BE2C (cell line): ENCODE measurements at regions not wholly inside any gene's neighbourhood (a gene's known extent, or its start where the extent isn't known, plus 50 kb on each side); places are given as distances from the start of the nearest gene placed in this dataset.

Experiments
- DNase-seq: peaks from one replicate; pipeline ENCODE4 v3.0.0-alpha.2; 2020
- H3K27me3 ChIP-seq: fragments of 250-450 bp; sonication (Bioruptor Pico); 2 replicates; pipeline ENCODE4 v1.5.1; 2020; ENCODE audit warnings: mild to moderate bottlenecking
- H3K36me3 ChIP-seq: fragments of 250-450 bp; sonication (Bioruptor Pico); 2 replicates; pipeline ENCODE4 v1.5.1; 2020; ENCODE audit warnings: mild to moderate bottlenecking
- H3K4me1 ChIP-seq: fragments of 250-450 bp; sonication (Bioruptor Pico); 2 replicates; pipeline ENCODE4 v1.5.1; 2020
- H3K4me3 ChIP-seq: 2 replicates; pipeline ENCODE4 v1.5.1; 2011; ENCODE audit warnings: low read depth, low read length
- H3K9me3 ChIP-seq: fragments of 250-450 bp; sonication (Bioruptor Pico); 2 replicates; pipeline ENCODE4 v1.5.1; 2020
- TF ChIP-seq, protein P1 (sequence below): IDR thresholded peaks from 2 replicates; pipeline ENCODE4 v1.5.1; 2012; ENCODE audit warnings: mild to moderate bottlenecking, low read depth, low read length

DNA sequence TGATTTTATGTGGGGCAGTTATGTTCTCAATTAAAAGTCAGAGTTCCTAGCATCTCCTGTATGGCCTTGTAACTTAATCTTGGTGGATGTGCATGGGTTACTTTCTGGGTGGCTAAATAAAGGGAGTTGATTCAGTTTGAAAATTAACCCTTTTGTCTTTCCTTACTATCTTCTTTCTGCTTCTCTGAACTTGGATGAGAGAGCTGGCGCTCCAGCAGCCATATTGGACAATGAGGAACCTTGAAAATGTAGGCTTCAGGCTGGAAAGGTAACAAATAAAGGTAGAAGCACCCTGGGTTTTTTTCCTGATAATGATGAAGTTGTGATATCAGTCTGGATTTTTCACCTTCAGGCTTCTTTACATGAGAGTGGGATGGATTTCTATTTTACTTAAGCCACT lies 714.1 kb upstream of the TMEM132C start:
- Histone ChIP-seq H3K36me3 (no peaks in the 10 kb centered on the region), H3K4me3 (no peak overlapping the region), H3K9me3 (no peaks in the 10 kb centered on the region), H3K27me3 (no peaks in the 10 kb centered on the region), H3K4me1 (no peaks in the 10 kb centered on the region)
- TF ChIP-seq, protein P1, sequence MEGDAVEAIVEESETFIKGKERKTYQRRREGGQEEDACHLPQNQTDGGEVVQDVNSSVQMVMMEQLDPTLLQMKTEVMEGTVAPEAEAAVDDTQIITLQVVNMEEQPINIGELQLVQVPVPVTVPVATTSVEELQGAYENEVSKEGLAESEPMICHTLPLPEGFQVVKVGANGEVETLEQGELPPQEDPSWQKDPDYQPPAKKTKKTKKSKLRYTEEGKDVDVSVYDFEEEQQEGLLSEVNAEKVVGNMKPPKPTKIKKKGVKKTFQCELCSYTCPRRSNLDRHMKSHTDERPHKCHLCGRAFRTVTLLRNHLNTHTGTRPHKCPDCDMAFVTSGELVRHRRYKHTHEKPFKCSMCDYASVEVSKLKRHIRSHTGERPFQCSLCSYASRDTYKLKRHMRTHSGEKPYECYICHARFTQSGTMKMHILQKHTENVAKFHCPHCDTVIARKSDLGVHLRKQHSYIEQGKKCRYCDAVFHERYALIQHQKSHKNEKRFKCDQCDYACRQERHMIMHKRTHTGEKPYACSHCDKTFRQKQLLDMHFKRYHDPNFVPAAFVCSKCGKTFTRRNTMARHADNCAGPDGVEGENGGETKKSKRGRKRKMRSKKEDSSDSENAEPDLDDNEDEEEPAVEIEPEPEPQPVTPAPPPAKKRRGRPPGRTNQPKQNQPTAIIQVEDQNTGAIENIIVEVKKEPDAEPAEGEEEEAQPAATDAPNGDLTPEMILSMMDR: no peak
- no peak for DNase-seq

DNA sequence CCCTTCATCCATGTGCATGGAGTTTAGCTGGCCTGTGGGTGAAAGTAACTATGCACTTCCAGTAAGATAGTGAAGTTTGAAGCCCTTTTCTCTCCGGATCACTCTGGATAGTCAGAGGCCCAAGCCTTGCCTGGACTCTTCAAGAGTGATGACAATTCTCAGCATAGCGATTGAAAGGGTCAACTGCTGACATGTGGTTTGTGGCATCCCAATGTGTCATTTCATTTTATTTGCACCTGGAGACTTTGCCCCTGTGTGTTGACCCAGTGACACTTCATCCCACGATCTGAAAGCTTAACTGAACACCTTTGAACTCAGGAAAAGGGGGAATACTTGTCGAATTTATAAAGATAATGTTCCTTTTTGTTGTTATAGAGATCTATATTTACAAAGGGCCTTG lies 711.9 kb upstream of the TMEM132C start:
- no peak for DNase-seq
- Histone ChIP-seq H3K4me1 (no peaks in the 10 kb centered on the region), H3K4me3 (no peak overlapping the region), H3K9me3 (no peaks in the 10 kb centered on the region), H3K27me3 (no peaks in the 10 kb centered on the region), H3K36me3 (no peaks in the 10 kb centered on the region)
- TF ChIP-seq, protein P1: no peak

DNA sequence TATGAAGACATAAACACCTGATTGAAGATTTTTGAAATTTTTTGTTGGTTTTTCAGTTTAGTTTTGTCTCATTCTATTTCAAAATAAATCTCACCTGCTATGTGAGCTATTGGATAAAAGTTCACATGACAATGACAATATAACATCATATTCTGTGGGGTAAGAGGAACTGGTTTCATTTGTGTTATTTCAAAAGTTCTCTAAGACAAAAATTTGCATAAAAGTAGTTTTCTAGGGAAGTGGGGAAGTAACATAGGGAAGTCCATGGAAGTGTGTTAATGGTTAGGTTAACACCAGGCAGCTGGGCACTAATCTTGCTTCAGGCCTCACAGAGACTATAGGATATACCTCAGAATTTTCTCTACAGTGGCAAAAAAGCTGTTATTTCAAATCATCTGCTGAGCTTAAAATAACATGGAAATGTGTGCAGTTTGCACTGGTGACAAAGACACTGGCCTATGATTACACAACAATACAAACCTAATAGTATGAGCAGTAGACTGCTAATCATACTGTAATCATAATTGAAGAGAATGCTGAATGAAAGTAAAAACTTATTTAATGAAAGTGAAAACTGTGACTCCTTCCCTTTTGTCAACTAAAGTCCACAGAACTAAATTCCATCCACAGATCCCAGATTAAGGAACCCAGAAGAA lies 710.6 kb upstream of the TMEM132C start:
- no peaks in the 10 kb centered on the region; the same call in 1 of the 2 replicates for H3K9me3 ChIP-seq
- TF ChIP-seq, protein P1: no peak
- DNase-seq: no peak

DNA sequence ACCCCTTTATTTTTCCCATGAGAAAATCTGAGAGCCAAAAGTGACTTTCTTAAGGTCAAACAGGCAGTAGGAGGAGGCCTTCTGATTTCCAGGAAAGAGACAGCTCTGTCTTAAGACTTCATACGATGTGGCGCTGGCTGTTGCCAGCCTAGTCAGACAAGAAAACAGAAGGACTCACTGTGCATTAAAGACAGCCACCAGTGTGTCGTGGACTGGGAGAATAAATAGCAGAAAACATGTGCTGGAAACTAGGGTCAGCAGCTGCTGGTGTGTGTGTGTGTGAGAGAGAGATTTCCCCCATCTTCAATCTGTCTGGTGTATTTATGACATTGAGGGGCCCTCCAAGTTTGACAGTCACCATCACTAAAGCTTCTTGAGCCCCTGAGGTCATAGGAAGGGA lies 708.6 kb upstream of the TMEM132C start:
- Histone ChIP-seq H3K4me3 (no peak overlapping the region), H3K4me1 (no peaks in the 10 kb centered on the region), H3K9me3 (no peaks in the 10 kb centered on the region; the same call in 1 of the 2 replicates), H3K27me3 (no peaks in the 10 kb centered on the region), H3K36me3 (no peaks in the 10 kb centered on the region)
- TF ChIP-seq, protein P1: no peak
- no peak for DNase-seq

More for the DNA sequence above, 710.6 kb upstream of the TMEM132C start:
- Histone ChIP-seq H3K4me1 (no peaks in the 10 kb centered on the region), H3K36me3 (no peaks in the 10 kb centered on the region), H3K4me3 (no peak overlapping the region), H3K27me3 (no peaks in the 10 kb centered on the region)

DNA sequence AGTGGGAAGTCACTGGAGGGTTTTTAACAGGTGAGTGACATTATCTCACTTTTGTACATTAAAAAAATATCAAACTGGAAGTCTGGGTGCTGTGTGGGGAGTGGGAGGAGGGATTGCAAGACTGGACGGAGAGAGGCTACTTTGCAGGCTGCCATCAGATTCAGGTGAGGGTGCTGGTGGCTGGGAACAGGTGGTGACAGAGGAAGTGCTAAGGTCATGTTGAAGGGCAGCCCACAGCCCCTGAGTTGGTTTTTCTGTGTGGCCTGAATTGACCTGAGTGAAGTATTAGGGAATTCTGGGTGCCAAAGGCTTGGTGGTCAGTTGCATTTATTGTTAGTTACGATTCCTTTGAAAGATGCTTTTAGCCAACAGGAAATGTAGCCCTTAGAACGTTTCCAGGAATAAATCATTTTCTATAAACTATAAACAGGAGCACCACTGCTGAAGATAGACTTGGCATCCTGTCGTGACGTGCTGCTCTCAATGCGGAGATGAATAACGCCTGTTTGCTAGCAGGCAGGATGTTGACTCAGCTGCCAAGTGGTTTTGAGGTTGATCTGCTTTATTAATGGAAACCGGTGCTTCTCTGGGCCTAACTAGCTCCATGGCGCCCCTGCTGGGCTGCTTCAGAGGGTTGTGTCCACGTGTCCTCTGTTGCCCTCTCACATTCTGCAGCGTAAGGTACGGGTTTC lies 707.5 kb upstream of the TMEM132C start:
- no peaks in the 10 kb centered on the region for H3K4me1 ChIP-seq
- no peaks in the 10 kb centered on the region for H3K27me3 ChIP-seq
- no peaks in the 10 kb centered on the region for H3K36me3 ChIP-seq
- TF ChIP-seq, protein P1: peak; percentile 19; the same call in 1 of the 2 replicates
- no peaks in the 10 kb centered on the region; the same call in 1 of the 2 replicates for H3K9me3 ChIP-seq
- no peak overlapping the region for H3K4me3 ChIP-seq
- DNase-seq: peak; percentile 11

DNA sequence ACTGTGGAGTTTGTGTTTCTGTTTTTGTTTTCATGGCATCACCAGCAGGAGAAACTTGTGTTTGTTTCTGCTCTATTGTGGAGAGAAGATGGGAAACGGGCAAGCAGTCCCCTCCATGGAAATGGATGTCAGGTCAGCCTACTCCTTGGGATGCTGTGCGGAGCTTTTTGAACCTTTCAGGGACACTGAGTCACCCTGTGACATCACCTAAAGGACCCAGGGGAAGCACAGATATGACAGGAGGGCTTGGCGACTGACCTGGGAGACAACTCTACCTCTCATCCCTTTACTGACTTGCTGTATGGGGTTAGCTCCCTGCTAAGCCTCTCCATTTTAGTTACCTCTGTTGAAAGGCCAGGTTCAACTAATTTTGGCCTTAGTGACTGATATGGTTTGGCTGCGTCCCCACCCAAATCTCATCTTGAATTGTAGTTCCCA lies 706.9 kb upstream of the TMEM132C start:
- no peak for DNase-seq
- H3K4me1 ChIP-seq: no peaks in the 10 kb centered on the region
- H3K4me3 ChIP-seq: no peak overlapping the region
- H3K27me3 ChIP-seq: no peaks in the 10 kb centered on the region
- TF ChIP-seq, protein P1: no peak
- no peaks in the 10 kb centered on the region for H3K36me3 ChIP-seq
- H3K9me3 ChIP-seq: no peaks in the 10 kb centered on the region; the same call in 1 of the 2 replicates
